Cardiac fibroblast (primary cell): ENCODE measurements at regions not wholly inside any gene's neighbourhood (a gene's known extent, or its start where the extent isn't known, plus 50 kb on each side); places are given as distances from the start of the nearest gene placed in this dataset.

ENCODE experiments used
- DNase-seq, 2 donors: peaks; one replicate each; pipeline versions ENCODE4 v3.0.0 to v3.0.0-alpha.2; 2010; ENCODE audit warnings: low read depth in 2 of 2
- H3K4me3 ChIP-seq, 2 donors: replicated peaks in 1 of 2; 1 replicate in 1 of 2; 2 replicates in 1 of 2; pipeline ENCODE4 v1.5.1; 2011; ENCODE audit warnings: low read depth in 2 of 2, low read length in 2 of 2, mild to moderate bottlenecking in 2 of 2, moderate library complexity in 1 of 2
- CTCF ChIP-seq: IDR thresholded peaks from one replicate; pipeline ENCODE4 v1.5.1; 2011; ENCODE audit warnings: low read depth, mild to moderate bottlenecking, low read length, inconsistent platforms

GRCh38 chr12:90257927-90258624 is 549.4 kb upstream of the ATP2B1 start:
- DNase-seq: no peak
- H3K4me3 ChIP-seq: no peak overlapping the region
- no peak for TF ChIP-seq CTCF

- DNase-seq: no peak
- H3K4me3 ChIP-seq: no peak overlapping the region
- no peak for TF ChIP-seq CTCF
Measured at GRCh38 chr12:90254796-90255195, 546.2 kb upstream of the ATP2B1 start.

- peak; percentile 83 to 94 for DNase-seq
- TF ChIP-seq CTCF: peak; percentile 47
- H3K4me3 ChIP-seq: no peak overlapping the region
Measured at GRCh38 chr12:90253674-90254181, 545.1 kb upstream of the ATP2B1 start.

GRCh38 chr12:90253136-90253535 is 544.5 kb upstream of the ATP2B1 start:
- TF ChIP-seq CTCF: no peak
- no peak overlapping the region for H3K4me3 ChIP-seq
- no peak for DNase-seq

GRCh38 chr12:90250766-90251165 is 542.1 kb upstream of the ATP2B1 start:
- no peak for TF ChIP-seq CTCF
- no peak overlapping the region for H3K4me3 ChIP-seq
- peak; percentile 45 to 88 for DNase-seq

GRCh38 chr12:90250042-90250441 is 541.4 kb upstream of the ATP2B1 start:
- no peak for TF ChIP-seq CTCF
- DNase-seq: no peak
- H3K4me3 ChIP-seq: no peak overlapping the region

- no peak overlapping the region for H3K4me3 ChIP-seq
- TF ChIP-seq CTCF: no peak
- DNase-seq: no peak
Measured at GRCh38 chr12:90246688-90247087, 538.0 kb upstream of the ATP2B1 start.
